Fibroblast of pulmonary artery (primary cell): ENCODE measurements at regions not wholly inside any gene's neighbourhood (a gene's known extent, or its start where the extent isn't known, plus 50 kb on each side); places are given as distances from the start of the nearest gene placed in this dataset.

Experiments used
- DNase-seq: peaks from one replicate; pipeline ENCODE4 v3.0.0-alpha.2; 2010; ENCODE audit warnings: low read depth
- H3K4me3 ChIP-seq: replicated peaks from 2 replicates; pipeline ENCODE4 v1.5.1; 2011; ENCODE audit warnings: low read depth, mild to moderate bottlenecking, control low read depth, low read length, moderate library complexity
- CTCF ChIP-seq: IDR thresholded peaks from 2 replicates; pipeline ENCODE4 v1.5.1; 2011; ENCODE audit warnings: mild to moderate bottlenecking, control low read depth, low read length, inconsistent platforms; ENCODE audit errors: missing control alignments

- no peak for DNase-seq
- no peak for TF ChIP-seq CTCF
- no peak overlapping the region for H3K4me3 ChIP-seq
Measured at GRCh38 chr9:84151236-84151635, 170.6 kb downstream of the RMI1 start.

DNA sequence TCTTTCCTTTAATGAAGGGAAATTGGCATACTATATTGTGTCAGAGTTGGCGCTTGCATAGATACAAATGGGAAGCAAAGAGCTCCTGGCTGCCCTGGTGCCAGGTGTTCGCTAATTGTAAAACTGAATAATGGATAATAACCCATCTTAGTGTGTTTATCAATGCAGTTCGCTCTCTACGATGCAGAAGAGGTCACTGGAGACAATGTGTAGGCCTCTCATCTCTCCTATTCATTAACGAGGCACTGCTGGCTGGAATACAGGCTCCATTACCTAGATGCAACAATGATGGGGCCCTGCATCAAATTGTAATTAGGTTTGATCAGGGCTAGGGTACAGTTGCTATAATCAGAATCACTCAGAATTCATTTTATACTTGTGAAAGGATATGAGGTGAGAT lies 171.0 kb downstream of the RMI1 start:
- H3K4me3 ChIP-seq, result no peak overlapping the region
- no peak for DNase-seq
- no peak for TF ChIP-seq CTCF

- no peak for TF ChIP-seq CTCF
- DNase-seq, result peak; percentile 55
- no peak overlapping the region for H3K4me3 ChIP-seq
Measured at GRCh38 chr9:84152204-84152603, 171.6 kb downstream of the RMI1 start.

DNA sequence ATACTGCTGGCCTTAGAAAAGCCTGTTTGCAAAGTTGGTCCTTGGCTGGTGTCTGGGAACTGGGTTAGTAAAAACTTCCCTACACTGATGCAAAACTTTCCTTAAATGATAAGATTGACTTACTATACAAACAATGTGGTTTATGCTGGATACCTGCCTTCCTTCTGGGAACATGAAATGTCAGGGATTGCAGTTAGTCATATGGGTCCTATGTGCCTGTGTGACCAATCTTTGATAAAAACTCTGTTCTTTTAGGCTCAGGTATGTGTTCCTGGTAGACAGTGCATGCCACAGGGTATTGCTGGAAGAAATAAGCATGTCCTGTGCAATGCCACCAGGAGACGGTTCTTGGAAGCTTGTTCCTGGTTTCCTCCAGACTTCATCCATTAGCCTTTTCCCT lies 173.3 kb downstream of the RMI1 start:
- peak; percentile 56 for DNase-seq
- no peak overlapping the region for H3K4me3 ChIP-seq
- TF ChIP-seq CTCF, result no peak

DNA sequence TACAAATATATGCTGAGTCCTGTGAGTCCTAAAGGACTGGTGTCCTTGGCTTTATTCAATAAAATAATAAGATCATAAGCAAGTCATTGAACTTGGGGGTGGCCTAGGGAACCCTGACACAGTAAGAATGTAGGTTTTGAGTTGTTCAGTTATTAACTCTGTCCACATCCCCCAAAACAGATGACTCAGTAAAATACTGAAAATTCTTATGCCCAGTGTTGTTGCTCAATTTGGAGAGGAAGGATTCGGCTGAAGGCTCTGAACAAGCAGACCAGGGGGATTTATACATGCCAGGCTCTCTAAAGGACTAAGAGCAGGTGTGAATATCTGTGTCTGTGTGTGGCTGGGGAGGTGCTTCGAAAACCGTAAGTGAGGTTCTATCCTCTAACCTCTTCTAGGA lies 173.7 kb downstream of the RMI1 start:
- H3K4me3 ChIP-seq, result no peak overlapping the region
- peak; percentile 71 for DNase-seq
- TF ChIP-seq CTCF, result no peak

GRCh38 chr9:84163052-84163650 lies 177.4 kb downstream of the SLC28A3 start:
- no peak overlapping the region for H3K4me3 ChIP-seq
- TF ChIP-seq CTCF, result no peak
- no peak for DNase-seq

DNA sequence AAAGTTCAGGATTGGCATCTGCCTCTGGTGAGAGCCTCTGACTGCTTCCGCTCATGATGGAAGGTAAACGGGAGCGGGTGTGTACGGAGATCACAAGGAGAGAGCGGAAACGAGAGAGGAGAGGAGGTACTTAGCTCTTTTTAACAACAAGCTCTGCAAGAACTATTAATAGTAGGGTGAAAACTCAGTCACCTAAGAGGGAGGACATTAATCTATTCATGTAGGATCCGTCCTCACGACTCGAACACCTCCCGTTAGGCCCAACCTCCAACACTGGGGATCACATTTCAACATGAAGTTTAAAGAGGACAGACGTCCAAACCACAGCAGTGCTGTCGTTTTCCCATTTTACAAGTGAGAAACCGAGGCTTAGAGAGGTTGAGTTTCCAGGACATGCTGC lies 173.7 kb downstream of the SLC28A3 start:
- no peak for DNase-seq
- no peak overlapping the region for H3K4me3 ChIP-seq
- TF ChIP-seq CTCF, result no peak
